PC-3 (cell line): ENCODE measurements at regions not wholly inside any gene's neighbourhood (a gene's known extent, or its start where the extent isn't known, plus 50 kb on each side); places are given as distances from the start of the nearest gene placed in this dataset.

Source experiments
- EZH2 ChIP-seq: fragments of 300-600 bp; sonication (generic); IDR thresholded peaks from one replicate; pipeline ENCODE4 v1.6.1; 2017; ENCODE audit warnings: antibody characterized with exemption, mild to moderate bottlenecking, low read length; ENCODE audit not compliant: unreplicated experiment
- EZH2phosphoT487 ChIP-seq: fragments of 300-600 bp; sonication (generic); IDR thresholded peaks from 2 replicates; pipeline ENCODE4 v1.6.1; 2018; ENCODE audit warnings: mild to moderate bottlenecking, antibody characterized with exemption, low read length, borderline replicate concordance
- TF ChIP-seq, protein P1 (sequence below): fragments of 300-600 bp; sonication (generic); conservative IDR thresholded peaks from 2 replicates; pipeline ENCODE4 v1.5.1; 2017; ENCODE audit warnings: antibody characterized with exemption, low read depth, mild to moderate bottlenecking, low read length

DNA sequence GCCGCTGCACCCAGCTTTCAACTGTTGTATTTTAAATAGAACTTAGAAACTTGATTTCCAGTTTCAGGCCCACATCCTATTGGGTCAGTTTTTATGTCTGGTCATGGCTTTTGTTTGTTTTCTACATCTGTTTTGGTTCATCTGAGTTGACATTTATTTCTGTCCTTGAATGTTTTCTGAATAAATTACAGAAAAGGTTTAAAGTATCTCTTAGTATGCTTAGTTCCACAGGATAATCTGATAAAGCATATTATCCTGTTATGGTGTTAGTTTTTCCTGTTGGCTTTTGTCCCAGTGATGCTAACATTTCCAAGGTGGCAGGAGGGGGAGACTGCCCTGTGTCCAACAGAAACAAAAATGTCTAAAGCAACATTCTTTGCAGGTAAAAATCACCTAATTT lies 733.2 kb downstream of the INHBA start:
- TF ChIP-seq, protein P1, sequence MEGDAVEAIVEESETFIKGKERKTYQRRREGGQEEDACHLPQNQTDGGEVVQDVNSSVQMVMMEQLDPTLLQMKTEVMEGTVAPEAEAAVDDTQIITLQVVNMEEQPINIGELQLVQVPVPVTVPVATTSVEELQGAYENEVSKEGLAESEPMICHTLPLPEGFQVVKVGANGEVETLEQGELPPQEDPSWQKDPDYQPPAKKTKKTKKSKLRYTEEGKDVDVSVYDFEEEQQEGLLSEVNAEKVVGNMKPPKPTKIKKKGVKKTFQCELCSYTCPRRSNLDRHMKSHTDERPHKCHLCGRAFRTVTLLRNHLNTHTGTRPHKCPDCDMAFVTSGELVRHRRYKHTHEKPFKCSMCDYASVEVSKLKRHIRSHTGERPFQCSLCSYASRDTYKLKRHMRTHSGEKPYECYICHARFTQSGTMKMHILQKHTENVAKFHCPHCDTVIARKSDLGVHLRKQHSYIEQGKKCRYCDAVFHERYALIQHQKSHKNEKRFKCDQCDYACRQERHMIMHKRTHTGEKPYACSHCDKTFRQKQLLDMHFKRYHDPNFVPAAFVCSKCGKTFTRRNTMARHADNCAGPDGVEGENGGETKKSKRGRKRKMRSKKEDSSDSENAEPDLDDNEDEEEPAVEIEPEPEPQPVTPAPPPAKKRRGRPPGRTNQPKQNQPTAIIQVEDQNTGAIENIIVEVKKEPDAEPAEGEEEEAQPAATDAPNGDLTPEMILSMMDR, result no peak
- TF ChIP-seq EZH2phosphoT487 (no peak), EZH2 (no peak)
